Neuronal stem cell (in vitro differentiated cells): ENCODE measurements at regions not wholly inside any gene's neighbourhood (a gene's known extent, or its start where the extent isn't known, plus 50 kb on each side); places are given as distances from the start of the nearest gene placed in this dataset.

ENCODE experiments used
- DNase-seq: peaks from one replicate; pipeline ENCODE4 v3.0.0-alpha.2; 2013; ENCODE audit warnings: low spot score
- H2AFZ ChIP-seq: one replicate; pipeline ENCODE4 v1.6.1; 2013; ENCODE audit warnings: mild to moderate bottlenecking, low read length, inconsistent platforms
- H2AK5ac ChIP-seq: 2 replicates; pipeline ENCODE4 v1.6.1; 2013; ENCODE audit warnings: low read depth, mild to moderate bottlenecking, inconsistent platforms, low read length, moderate library complexity, mixed read lengths
- H2BK120ac ChIP-seq: 2 replicates; pipeline ENCODE4 v1.6.1; 2013; ENCODE audit warnings: low read depth, mild to moderate bottlenecking, inconsistent platforms, low read length, moderate library complexity, mixed read lengths
- H2BK12ac ChIP-seq: one replicate; pipeline ENCODE4 v1.6.1; 2013; ENCODE audit warnings: low read length, inconsistent platforms
- H2BK15ac ChIP-seq: 2 replicates; pipeline ENCODE4 v1.6.1; 2013; ENCODE audit warnings: mild to moderate bottlenecking, low read length, inconsistent platforms, mixed read lengths
- H2BK5ac ChIP-seq: one replicate; pipeline ENCODE4 v1.6.1; 2013; ENCODE audit warnings: inconsistent platforms, mild to moderate bottlenecking, low read length, moderate library complexity
- H3K14ac ChIP-seq: one replicate; pipeline ENCODE4 v1.6.1; 2013; ENCODE audit warnings: low read length, inconsistent platforms
- H3K18ac ChIP-seq: 2 replicates; pipeline ENCODE4 v1.6.1; 2013; ENCODE audit warnings: low read length, inconsistent platforms
- H3K23ac ChIP-seq: 2 replicates; pipeline ENCODE4 v1.6.1; 2013; ENCODE audit warnings: low read depth, mild to moderate bottlenecking, mixed read lengths, low read length, inconsistent platforms; ENCODE audit not compliant: poor library complexity
- H3K27ac ChIP-seq: replicated peaks from 3 replicates; pipeline ENCODE4 v1.5.1; 2013; ENCODE audit warnings: low read length, inconsistent platforms
- H3K27me3 ChIP-seq, 3 experiments: 2 replicates each; pipeline ENCODE4 v1.6.1; 2013; ENCODE audit warnings: low read length in 3 of 3, mild to moderate bottlenecking in 2 of 3, inconsistent platforms in 1 of 3, low read depth in 1 of 3, mixed read lengths in 1 of 3, moderate library complexity in 1 of 3; ENCODE audit not compliant: control insufficient read depth in 3 of 3, insufficient read depth in 3 of 3
- H3K36me3 ChIP-seq, 2 donors: replicated peaks in 1 of 2; 2 replicates each; pipeline ENCODE4 v1.6.1; 2013; ENCODE audit warnings: low read length in 2 of 2; ENCODE audit not compliant: control insufficient read depth in 2 of 2, insufficient read depth in 2 of 2
- H3K4ac ChIP-seq: 2 replicates; pipeline ENCODE4 v1.6.1; 2013; ENCODE audit warnings: inconsistent platforms, mild to moderate bottlenecking, low read length, moderate library complexity
- H3K4me1 ChIP-seq, 2 donors: 1 replicate in 1 of 2; 2 replicates in 1 of 2; pipeline ENCODE4 v1.6.1; 2013; ENCODE audit warnings: low read length in 2 of 2, low read depth in 1 of 2; ENCODE audit not compliant: control insufficient read depth in 2 of 2, insufficient read depth in 1 of 2
- H3K4me2 ChIP-seq: one replicate; pipeline ENCODE4 v1.6.1; 2013; ENCODE audit warnings: mild to moderate bottlenecking, low read length, inconsistent platforms; ENCODE audit not compliant: insufficient read depth, poor library complexity, severe bottlenecking
- H3K4me3 ChIP-seq, 2 donors: 2 replicates each; pipeline ENCODE4 v1.5.1; 2013; ENCODE audit warnings: low read length in 2 of 2, mild to moderate bottlenecking in 2 of 2, inconsistent platforms in 1 of 2, moderate library complexity in 1 of 2
- H3K79me1 ChIP-seq: one replicate; pipeline ENCODE4 v1.6.1; 2013; ENCODE audit warnings: low read depth, mild to moderate bottlenecking, inconsistent platforms, low read length, moderate library complexity
- H3K9ac ChIP-seq: one replicate; pipeline ENCODE4 v1.6.1; 2013; ENCODE audit warnings: mild to moderate bottlenecking, low read depth, low read length, inconsistent platforms; ENCODE audit not compliant: poor library complexity
- H3K9me3 ChIP-seq, 2 donors: replicated peaks in 1 of 2; 2 replicates each; pipeline versions ENCODE3 to v1.6.1; 2013; ENCODE audit warnings: low read length in 2 of 2, mild to moderate bottlenecking in 2 of 2, inconsistent platforms in 1 of 2, low read depth in 1 of 2, mixed read lengths in 1 of 2, moderate library complexity in 1 of 2; ENCODE audit not compliant: control insufficient read depth in 2 of 2, insufficient read depth in 1 of 2
- H4K8ac ChIP-seq: one replicate; pipeline ENCODE4 v1.6.1; 2013; ENCODE audit warnings: low read depth, mild to moderate bottlenecking, inconsistent platforms, low read length, moderate library complexity
- H4K91ac ChIP-seq: one replicate; pipeline ENCODE4 v1.6.1; 2013; ENCODE audit warnings: low read length, low read depth, mild to moderate bottlenecking, inconsistent platforms; ENCODE audit not compliant: poor library complexity
- WGBS, 2 donors: extraction: QIAGEN DNeasy Blood & Tissue Kit; methylation state at CpG; one replicate each; pipeline ENCODE4 v1.1.7; 2013; ENCODE audit warnings: missing lambda C conversion rate in 2 of 2, mixed read lengths in 1 of 2; ENCODE audit not compliant: insufficient read length in 2 of 2, insufficient replicate concordance in 1 of 2; ENCODE audit errors: extremely low coverage in 2 of 2; 5-methylcytosine and 5-hydroxymethylcytosine counted together

DNA sequence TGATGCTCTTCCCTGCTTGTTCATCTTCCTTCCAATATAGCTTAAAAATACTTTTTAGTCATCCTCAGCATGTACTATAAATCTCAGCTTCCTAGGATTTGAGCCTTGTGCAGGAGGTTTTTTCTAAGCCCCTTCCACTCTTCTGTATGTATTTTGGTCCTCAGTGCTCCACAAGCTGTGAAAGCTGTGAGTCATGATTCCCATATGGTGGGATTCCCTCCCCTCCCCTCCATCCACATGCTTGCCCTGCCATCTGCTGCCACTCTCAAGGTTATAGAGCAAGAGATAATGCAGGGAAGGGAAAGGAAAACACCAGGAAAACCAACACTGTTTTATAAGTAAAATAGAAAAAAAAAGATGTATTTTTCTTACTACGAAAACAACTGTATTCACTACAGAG is 58.5 kb upstream of the AP1S2 start:
- H2BK120ac ChIP-seq = no peak overlapping the region
- no peak overlapping the region for H2BK15ac ChIP-seq
- H3K79me1 ChIP-seq = no peaks in the 10 kb centered on the region
- H3K27me3 ChIP-seq = no peaks in the 10 kb centered on the region
- no peak overlapping the region for H4K8ac ChIP-seq
- H3K36me3 ChIP-seq = no peaks in the 10 kb centered on the region
- H4K91ac ChIP-seq = no peak overlapping the region
- peaks cover 0 to 10% of the 10 kb centered on the region in 2 donors for H3K9me3 ChIP-seq
- H3K4ac ChIP-seq = no peak overlapping the region
- H3K9ac ChIP-seq = no peak overlapping the region
- no peak overlapping the region for H3K4me3 ChIP-seq
- H3K4me1 ChIP-seq = peaks cover 3 to 22% of the 10 kb centered on the region in 2 donors
- H3K27ac ChIP-seq = no peak overlapping the region
- no peak overlapping the region for H3K4me2 ChIP-seq
- no peak overlapping the region for H2BK12ac ChIP-seq
- no CpG with 5 or more reads among the region's 1 CpG for WGBS, 2 donors
- no peak overlapping the region for H2AK5ac ChIP-seq
- no peak overlapping the region for H2BK5ac ChIP-seq
- no peak overlapping the region for H3K23ac ChIP-seq
- H3K14ac ChIP-seq = no peak overlapping the region
- no peak overlapping the region for H3K18ac ChIP-seq
- DNase-seq = no peak
- no peak overlapping the region for H2AFZ ChIP-seq

GRCh38 chrX:15911734-15912550 is 57.3 kb upstream of the AP1S2 start:
- no peak overlapping the region for H3K4me2 ChIP-seq
- H2BK12ac ChIP-seq = no peak overlapping the region
- H2BK5ac ChIP-seq = no peak overlapping the region
- no peak overlapping the region for H3K9ac ChIP-seq
- no peaks in the 10 kb centered on the region for H3K79me1 ChIP-seq
- no peak overlapping the region for H2BK120ac ChIP-seq
- no peak overlapping the region for H3K23ac ChIP-seq
- no peak overlapping the region for H4K91ac ChIP-seq
- no peak overlapping the region for H3K4ac ChIP-seq
- no peak for DNase-seq
- no peak overlapping the region for H3K18ac ChIP-seq
- no peak overlapping the region for H2AFZ ChIP-seq
- no peak overlapping the region for H2BK15ac ChIP-seq
- H3K27ac ChIP-seq = no peak overlapping the region
- no peaks in the 10 kb centered on the region for H3K36me3 ChIP-seq
- H3K27me3 ChIP-seq = no peaks in the 10 kb centered on the region
- no peak overlapping the region for H3K4me3 ChIP-seq
- H3K4me1 ChIP-seq = peaks cover 3 to 26% of the 10 kb centered on the region in 2 donors
- H3K9me3 ChIP-seq = peaks cover 0 to 7% of the 10 kb centered on the region in 2 donors
- WGBS, 2 donors = no CpG with 5 or more reads among the region's 4 CpGs
- H4K8ac ChIP-seq = no peak overlapping the region
- H3K14ac ChIP-seq = no peak overlapping the region
- no peak overlapping the region for H2AK5ac ChIP-seq

GRCh38 chrX:15909605-15910004 is 55.0 kb upstream of the AP1S2 start:
- H4K8ac ChIP-seq = no peak overlapping the region
- H2AK5ac ChIP-seq = no peak overlapping the region
- H3K9me3 ChIP-seq = peaks cover 0 to 3% of the 10 kb centered on the region in 2 donors
- H3K4me1 ChIP-seq = peaks cover 3 to 26% of the 10 kb centered on the region in 2 donors
- H3K79me1 ChIP-seq = no peaks in the 10 kb centered on the region
- H2BK120ac ChIP-seq = no peak overlapping the region
- no peak for DNase-seq
- peak overlapping the region; percentile 82 for H2AFZ ChIP-seq
- no peak overlapping the region for H3K4me2 ChIP-seq
- H2BK5ac ChIP-seq = no peak overlapping the region
- no peak overlapping the region for H2BK15ac ChIP-seq
- no peaks in the 10 kb centered on the region for H3K36me3 ChIP-seq
- H3K23ac ChIP-seq = no peak overlapping the region
- no peak overlapping the region for H2BK12ac ChIP-seq
- H4K91ac ChIP-seq = no peak overlapping the region
- H3K9ac ChIP-seq = no peak overlapping the region
- no CpG with 5 or more reads among the region's 3 CpGs for WGBS, 2 donors
- no peak overlapping the region for H3K4me3 ChIP-seq
- H3K18ac ChIP-seq = no peak overlapping the region
- no peaks in the 10 kb centered on the region for H3K27me3 ChIP-seq
- no peak overlapping the region for H3K27ac ChIP-seq
- no peak overlapping the region for H3K4ac ChIP-seq
- no peak overlapping the region for H3K14ac ChIP-seq

GRCh38 chrX:15908603-15909290 is 54.1 kb upstream of the AP1S2 start:
- H3K79me1 ChIP-seq = no peaks in the 10 kb centered on the region
- H3K4me3 ChIP-seq = no peak overlapping the region
- no peak overlapping the region for H3K4me2 ChIP-seq
- H3K27me3 ChIP-seq = no peaks in the 10 kb centered on the region
- peaks cover 0 to 3% of the 10 kb centered on the region in 2 donors for H3K9me3 ChIP-seq
- no peak overlapping the region for H3K9ac ChIP-seq
- peak overlapping the region; percentile 23 for H3K27ac ChIP-seq
- H2BK12ac ChIP-seq = no peak overlapping the region
- peak overlapping the region; percentile 82 for H2AFZ ChIP-seq
- no peak overlapping the region for H2BK120ac ChIP-seq
- no CpG with 5 or more reads among the region's 4 CpGs for WGBS, 2 donors
- H2BK5ac ChIP-seq = no peak overlapping the region
- H3K18ac ChIP-seq = no peak overlapping the region
- no peak overlapping the region for H3K4ac ChIP-seq
- no peak overlapping the region for H2BK15ac ChIP-seq
- peaks cover 3 to 26% of the 10 kb centered on the region in 2 donors for H3K4me1 ChIP-seq
- H3K23ac ChIP-seq = no peak overlapping the region
- no peak overlapping the region for H2AK5ac ChIP-seq
- H3K14ac ChIP-seq = no peak overlapping the region
- no peak for DNase-seq
- no peak overlapping the region for H4K8ac ChIP-seq
- H3K36me3 ChIP-seq = no peaks in the 10 kb centered on the region
- no peak overlapping the region for H4K91ac ChIP-seq
